CD14-positive monocyte (primary cell): ENCODE measurements at regions not wholly inside any gene's neighbourhood (a gene's known extent, or its start where the extent isn't known, plus 50 kb on each side); places are given as distances from the start of the nearest gene placed in this dataset.

Experiments used
- DNase-seq, 3 donors: peaks; one replicate each; pipeline ENCODE4 v3.0.0-alpha.2; 2011 to 2022
- H2AFZ ChIP-seq: 2 replicates; pipeline ENCODE4 v1.6.0; 2012; ENCODE audit warnings: mild to moderate bottlenecking, low read depth, low read length, inconsistent platforms; ENCODE audit not compliant: insufficient read depth, poor library complexity, severe bottlenecking
- H3K27ac ChIP-seq, 2 donors: 1 replicate in 1 of 2; 2 replicates in 1 of 2; pipeline ENCODE4 v1.5.1; 2012 to 2013; ENCODE audit warnings: low read length in 2 of 2, control low read depth in 1 of 2, inconsistent platforms in 1 of 2, low read depth in 1 of 2, mild to moderate bottlenecking in 1 of 2
- H3K27me3 ChIP-seq, 2 donors: one replicate each; pipeline versions ENCODE4 v1.6.0 to v1.6.1; 2011 to 2013; ENCODE audit warnings: low read length in 2 of 2; ENCODE audit not compliant: control insufficient read depth in 2 of 2, insufficient read depth in 2 of 2
- H3K36me3 ChIP-seq, 2 donors: replicated peaks in 1 of 2; 1 replicate in 1 of 2; 2 replicates in 1 of 2; pipeline versions ENCODE4 v1.5.1 to v1.6.1; 2012 to 2013; ENCODE audit warnings: low read length in 2 of 2, control low read depth in 1 of 2, inconsistent platforms in 1 of 2, mild to moderate bottlenecking in 1 of 2; ENCODE audit not compliant: insufficient read depth in 2 of 2, control insufficient read depth in 1 of 2
- H3K4me1 ChIP-seq, 2 donors: 1 replicate in 1 of 2; 2 replicates in 1 of 2; pipeline versions ENCODE4 v1.5.1 to v1.6.1; 2012 to 2013; ENCODE audit warnings: low read length in 2 of 2, control low read depth in 1 of 2, inconsistent platforms in 1 of 2, mild to moderate bottlenecking in 1 of 2, moderate library complexity in 1 of 2; ENCODE audit not compliant: insufficient read depth in 2 of 2, control insufficient read depth in 1 of 2
- H3K4me2 ChIP-seq: replicated peaks from 2 replicates; pipeline ENCODE3; 2012; ENCODE audit warnings: low read length, moderate library complexity, mild to moderate bottlenecking; ENCODE audit not compliant: poor library complexity, severe bottlenecking; ENCODE audit errors: extremely low read depth
- H3K4me3 ChIP-seq, 3 experiments: fragments of 200-600 bp in 1 of 3; sonication (generic) in 1 of 3; replicated peaks in 1 of 3; 1 replicate in 2 of 3; 2 replicates in 1 of 3; pipeline ENCODE4 v1.5.1; 2011 to 2013; ENCODE audit warnings: low read length in 3 of 3, mild to moderate bottlenecking in 3 of 3, control low read depth in 2 of 3, low read depth in 2 of 3, inconsistent platforms in 1 of 3, moderate library complexity in 1 of 3
- H3K79me2 ChIP-seq: 2 replicates; pipeline ENCODE4 v1.6.0; 2012; ENCODE audit warnings: mild to moderate bottlenecking, control low read depth, inconsistent platforms, low read length, moderate library complexity; ENCODE audit not compliant: insufficient read depth
- H3K9ac ChIP-seq: 2 replicates; pipeline ENCODE4 v1.6.0; 2017; ENCODE audit warnings: low read length, mild to moderate bottlenecking; ENCODE audit not compliant: insufficient read depth, poor library complexity, severe bottlenecking
- H3K9me3 ChIP-seq, 2 donors: replicated peaks in 1 of 2; 1 replicate in 1 of 2; 2 replicates in 1 of 2; pipeline versions ENCODE4 v1.5.1 to v1.6.1; 2012 to 2013; ENCODE audit warnings: low read length in 2 of 2, control low read depth in 1 of 2; ENCODE audit not compliant: control insufficient read depth in 1 of 2, insufficient read depth in 1 of 2
- H4K20me1 ChIP-seq: 2 replicates; pipeline ENCODE4 v1.6.0; 2012; ENCODE audit warnings: mild to moderate bottlenecking, low read length, control low read depth, moderate library complexity; ENCODE audit not compliant: insufficient read depth
- H3K27ac Mint-ChIP-seq, 7 donors: one replicate each; pipeline ENCODE4 v1.8.0; 2020; ENCODE audit warnings: mild to moderate bottlenecking in 7 of 7, mixed read lengths in 7 of 7, moderate library complexity in 6 of 7, inconsistent platforms in 2 of 7
- H3K27me3 Mint-ChIP-seq, 3 donors: one replicate each; pipeline ENCODE4 v1.8.0; 2021 to 2022; ENCODE audit warnings: low read depth in 3 of 3, mild to moderate bottlenecking in 3 of 3, mixed read lengths in 3 of 3, moderate library complexity in 3 of 3, inconsistent platforms in 1 of 3
- H3K36me3 Mint-ChIP-seq, 2 donors: one replicate each; pipeline ENCODE4 v1.8.0; 2020; ENCODE audit warnings: mixed read lengths in 2 of 2, inconsistent platforms in 1 of 2, mild to moderate bottlenecking in 1 of 2
- H3K4me1 Mint-ChIP-seq: one replicate; pipeline ENCODE4 v1.8.0; 2020; ENCODE audit warnings: mild to moderate bottlenecking, mixed read lengths
- H3K4me3 Mint-ChIP-seq, 2 donors: one replicate each; pipeline ENCODE4 v1.8.0; 2020; ENCODE audit warnings: mild to moderate bottlenecking in 2 of 2, mixed read lengths in 2 of 2, moderate library complexity in 1 of 2
- H3K9me3 Mint-ChIP-seq, 7 donors: one replicate each; pipeline ENCODE4 v1.8.0; 2020 to 2022; ENCODE audit warnings: mixed read lengths in 7 of 7, mild to moderate bottlenecking in 6 of 7, moderate library complexity in 6 of 7, inconsistent platforms in 2 of 7
- WGBS: methylation state at CpG from one replicate; pipeline ENCODE4 v1.1.5; 2013; ENCODE audit warnings: missing lambda C conversion rate; ENCODE audit not compliant: insufficient coverage; 5-methylcytosine and 5-hydroxymethylcytosine counted together
- intact Hi-C, 2 donors: fragments of 100-400 bp; cut with micrococcal nuclease; formaldehyde crosslinking; loops; one replicate each; pipeline versions ENCODE4 v1.15.0 to v1.15.1; 2023
- TF ChIP-seq, protein P1 (sequence below): fragments of 200-600 bp; IDR thresholded peaks from one replicate; pipeline ENCODE4 v1.8.0; 2022; ENCODE audit warnings: antibody characterized with exemption, mild to moderate bottlenecking

- Histone ChIP-seq H3K4me1 (no peaks in the 10 kb centered on the region), H3K4me2 (no peak overlapping the region), H3K36me3 (no peaks in the 10 kb centered on the region), H3K27ac (no peak overlapping the region), H3K9ac (no peak overlapping the region), H3K79me2 (no peaks in the 10 kb centered on the region), H2AFZ (no peak overlapping the region), H3K4me3 (no peak overlapping the region), H3K27me3 (no peaks in the 10 kb centered on the region), H4K20me1 (no peaks in the 10 kb centered on the region), H3K9me3 (peaks cover 10 to 18% of the 10 kb centered on the region in 2 donors)
- Mint-ChIP-seq H3K4me1 (no peaks in the 10 kb centered on the region), H3K9me3 (peaks cover 3 to 27% (median 20%) of the 10 kb centered on the region in 7 donors), H3K27ac (no peak overlapping the region), H3K4me3 (no peak overlapping the region), H3K36me3 (no peaks in the 10 kb centered on the region), H3K27me3 (peaks cover 3 to 21% (median 7%) of the 10 kb centered on the region in 3 donors)
- WGBS, result no CpG with 5 or more reads among the region's 4 CpGs
- TF ChIP-seq, protein P1, sequence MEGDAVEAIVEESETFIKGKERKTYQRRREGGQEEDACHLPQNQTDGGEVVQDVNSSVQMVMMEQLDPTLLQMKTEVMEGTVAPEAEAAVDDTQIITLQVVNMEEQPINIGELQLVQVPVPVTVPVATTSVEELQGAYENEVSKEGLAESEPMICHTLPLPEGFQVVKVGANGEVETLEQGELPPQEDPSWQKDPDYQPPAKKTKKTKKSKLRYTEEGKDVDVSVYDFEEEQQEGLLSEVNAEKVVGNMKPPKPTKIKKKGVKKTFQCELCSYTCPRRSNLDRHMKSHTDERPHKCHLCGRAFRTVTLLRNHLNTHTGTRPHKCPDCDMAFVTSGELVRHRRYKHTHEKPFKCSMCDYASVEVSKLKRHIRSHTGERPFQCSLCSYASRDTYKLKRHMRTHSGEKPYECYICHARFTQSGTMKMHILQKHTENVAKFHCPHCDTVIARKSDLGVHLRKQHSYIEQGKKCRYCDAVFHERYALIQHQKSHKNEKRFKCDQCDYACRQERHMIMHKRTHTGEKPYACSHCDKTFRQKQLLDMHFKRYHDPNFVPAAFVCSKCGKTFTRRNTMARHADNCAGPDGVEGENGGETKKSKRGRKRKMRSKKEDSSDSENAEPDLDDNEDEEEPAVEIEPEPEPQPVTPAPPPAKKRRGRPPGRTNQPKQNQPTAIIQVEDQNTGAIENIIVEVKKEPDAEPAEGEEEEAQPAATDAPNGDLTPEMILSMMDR, result no peak
- intact Hi-C loops, result no loop called here
- DNase-seq, result no peak
Measured at GRCh38 chr12:124210991-124211577, 83.8 kb upstream of the RFLNA start.

DNA sequence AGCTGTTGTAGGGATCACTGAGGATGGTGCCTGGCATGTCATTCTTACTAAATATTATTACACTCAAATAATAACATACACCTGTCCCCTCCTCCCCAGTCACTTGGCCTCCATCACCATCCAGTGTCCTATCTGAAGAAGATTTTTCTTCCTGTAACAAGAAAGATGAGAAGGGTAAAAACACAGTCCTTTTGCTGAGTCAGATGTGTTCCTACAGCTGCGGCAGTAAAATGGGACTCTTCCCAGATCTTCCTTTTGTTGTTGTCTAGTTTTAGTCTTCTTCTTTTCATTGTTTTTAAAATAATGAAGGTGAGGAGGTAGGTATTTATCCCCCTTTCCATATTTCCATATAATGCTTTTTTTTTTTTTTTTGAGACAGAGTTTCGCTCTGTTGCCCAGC is 83.1 kb upstream of the RFLNA start:
- no peaks in the 10 kb centered on the region for H3K79me2 ChIP-seq
- H3K9me3 ChIP-seq, result peaks cover 10 to 18% of the 10 kb centered on the region in 2 donors
- Mint-ChIP-seq H3K36me3 (no peaks in the 10 kb centered on the region), H3K4me1 (no peaks in the 10 kb centered on the region), H3K27ac (no peak overlapping the region), H3K4me3 (no peak overlapping the region), H3K9me3 (peaks cover 3 to 25% (median 20%) of the 10 kb centered on the region in 7 donors), H3K27me3 (peaks cover 3 to 21% (median 5%) of the 10 kb centered on the region in 3 donors)
- no peak overlapping the region for H3K9ac ChIP-seq
- no peak for DNase-seq
- no peaks in the 10 kb centered on the region for H3K27me3 ChIP-seq
- TF ChIP-seq, protein P1, result no peak
- no peak overlapping the region for H3K27ac ChIP-seq
- H3K4me2 ChIP-seq, result no peak overlapping the region
- H2AFZ ChIP-seq, result no peak overlapping the region
- H3K4me1 ChIP-seq, result no peaks in the 10 kb centered on the region
- intact Hi-C loops, result no loop called here
- no CpG with 5 or more reads among the region's 2 CpGs for WGBS
- H3K4me3 ChIP-seq, result no peak overlapping the region
- no peaks in the 10 kb centered on the region for H4K20me1 ChIP-seq
- H3K36me3 ChIP-seq, result no peaks in the 10 kb centered on the region
